Small intestine (tissue), 7 donors: ENCODE measurements at regions not wholly inside any gene's neighbourhood (a gene's known extent, or its start where the extent isn't known, plus 50 kb on each side); places are given as distances from the start of the nearest gene placed in this dataset.

ENCODE experiments used
- DNase-seq, 2 donors: peaks; one replicate each; pipeline versions ENCODE4 v3.0.0 to v3.0.0-alpha.2; 2013
- FAIRE-seq: peaks from 2 replicates; lab custom pipeline; 2012; peaks lifted over from hg19 to GRCh38; lab: Jason Lieb, UNC
- H3K27ac ChIP-seq, 3 donors: one replicate each; pipeline ENCODE4 v1.5.1; 2013; ENCODE audit warnings: low read length in 2 of 3, mild to moderate bottlenecking in 2 of 3, control low read depth in 1 of 3, inconsistent platforms in 1 of 3, low read depth in 1 of 3, moderate library complexity in 1 of 3
- H3K27me3 ChIP-seq, 3 donors: one replicate each; pipeline ENCODE4 v1.6.1; 2013; ENCODE audit warnings: low read length in 3 of 3, inconsistent platforms in 1 of 3; ENCODE audit not compliant: control insufficient read depth in 3 of 3, insufficient read depth in 3 of 3
- H3K36me3 ChIP-seq, 3 donors: one replicate each; pipeline ENCODE4 v1.6.1; 2013; ENCODE audit warnings: low read length in 3 of 3, inconsistent platforms in 1 of 3, low read depth in 1 of 3, mild to moderate bottlenecking in 1 of 3, moderate library complexity in 1 of 3; ENCODE audit not compliant: control insufficient read depth in 3 of 3, insufficient read depth in 2 of 3
- H3K4me1 ChIP-seq, 3 donors: one replicate each; pipeline ENCODE4 v1.6.1; 2013; ENCODE audit warnings: low read length in 2 of 3, inconsistent platforms in 1 of 3, low read depth in 1 of 3, mild to moderate bottlenecking in 1 of 3, moderate library complexity in 1 of 3; ENCODE audit not compliant: control insufficient read depth in 3 of 3, insufficient read depth in 2 of 3
- H3K4me3 ChIP-seq, 3 donors: one replicate each; pipeline ENCODE4 v1.5.1; 2013; ENCODE audit warnings: low read length in 3 of 3, control low read depth in 1 of 3, inconsistent platforms in 1 of 3, low read depth in 1 of 3, mild to moderate bottlenecking in 1 of 3, moderate library complexity in 1 of 3
- H3K9me3 ChIP-seq, 2 donors: one replicate each; pipeline ENCODE4 v1.6.1; 2013; ENCODE audit warnings: low read depth in 1 of 2, low read length in 1 of 2; ENCODE audit not compliant: control insufficient read depth in 2 of 2, insufficient read depth in 1 of 2
- WGBS, 3 donors: extraction: QIAGEN DNeasy Blood & Tissue Kit; methylation state at CpG; one replicate each; pipeline ENCODE4 v1.1.7; 2013; 5-methylcytosine and 5-hydroxymethylcytosine counted together
- donor health status: healthy with polysubstance abuse.
- donor health status: control.
- donor health status: control.
- donor health status: Bipolar disorder and iron deficiency.
- donor health status: healthy.

DNA sequence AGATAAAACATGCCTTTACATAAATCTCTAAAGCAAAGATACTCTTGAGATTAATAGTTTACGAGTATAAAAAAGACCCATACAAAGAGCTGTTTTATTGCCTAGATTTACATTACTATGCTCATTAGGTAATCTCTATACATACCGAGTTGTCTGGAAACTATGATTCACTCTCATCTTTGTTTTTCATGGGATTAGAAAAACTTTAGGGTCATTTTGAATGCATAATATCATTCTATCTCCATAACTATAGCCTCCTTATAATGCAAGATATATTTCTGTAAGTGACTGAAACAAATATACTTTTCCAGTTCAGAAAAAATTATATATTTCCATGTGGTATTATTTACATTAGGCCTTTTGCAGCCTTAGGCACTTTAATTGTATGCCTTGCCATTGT lies 1088.7 kb upstream of the ARRDC3 start:
- H3K4me1 ChIP-seq, result no peaks in the 10 kb centered on the region
- no peaks in the 10 kb centered on the region for H3K36me3 ChIP-seq
- H3K27me3 ChIP-seq, result no peaks in the 10 kb centered on the region
- H3K9me3 ChIP-seq, result peaks cover 0 to 7% of the 10 kb centered on the region in 2 donors
- DNase-seq, result no peak
- FAIRE-seq, result no peak
- H3K27ac ChIP-seq, result no peak overlapping the region
- H3K4me3 ChIP-seq, result no peak overlapping the region
- 56 to 74% (median 65%) methylated on average over 2 of the region's 2 CpGs for WGBS, 3 donors

DNA sequence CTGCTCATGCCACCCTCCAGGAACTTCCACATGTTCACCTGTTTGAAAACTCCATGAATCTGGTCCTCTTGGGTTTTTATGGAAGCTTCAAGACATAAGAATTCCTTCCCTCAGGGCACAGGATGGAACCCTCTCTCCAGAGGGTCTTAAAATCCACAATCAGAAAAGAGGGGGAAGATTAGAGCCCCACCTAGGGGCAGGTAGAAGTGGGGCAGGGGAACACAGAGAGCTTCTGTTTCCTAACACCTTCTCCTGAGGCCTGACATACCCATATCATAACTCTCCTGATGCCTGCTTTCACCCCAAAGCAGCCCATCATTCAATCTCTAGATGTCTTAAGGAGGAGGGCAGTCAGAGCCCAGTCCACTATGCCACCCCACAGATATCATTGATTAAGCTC lies 1087.7 kb upstream of the ARRDC3 start:
- no peak overlapping the region for H3K4me3 ChIP-seq
- no peaks in the 10 kb centered on the region for H3K4me1 ChIP-seq
- FAIRE-seq (no peak), DNase-seq (no peak)
- no peaks in the 10 kb centered on the region for H3K36me3 ChIP-seq
- no peaks in the 10 kb centered on the region for H3K27me3 ChIP-seq
- H3K9me3 ChIP-seq, result peaks cover 0 to 7% of the 10 kb centered on the region in 2 donors
- H3K27ac ChIP-seq, result no peak overlapping the region

DNA sequence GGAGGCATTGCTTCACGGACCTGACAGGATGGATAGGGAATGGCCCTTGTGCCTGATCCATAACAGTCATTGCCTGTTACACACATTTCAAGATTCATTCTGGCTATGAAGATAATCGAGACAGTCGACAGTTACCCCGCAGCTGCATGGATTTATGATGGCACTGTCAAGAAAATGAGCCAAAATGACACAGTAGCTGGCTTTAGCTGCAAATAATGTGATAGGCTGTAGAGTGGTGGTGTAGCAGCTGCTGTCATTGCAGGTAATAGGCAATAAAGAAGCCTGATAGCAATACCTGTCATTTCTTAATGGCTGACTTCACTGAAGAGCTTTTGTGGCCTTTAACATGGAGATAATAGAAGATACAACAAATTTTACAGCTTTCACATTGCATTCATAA lies 1085.2 kb upstream of the ARRDC3 start:
- no peak overlapping the region for H3K4me3 ChIP-seq
- H3K4me1 ChIP-seq, result no peaks in the 10 kb centered on the region
- H3K9me3 ChIP-seq, result no peaks in the 10 kb centered on the region
- DNase-seq, result no peak
- no peak for FAIRE-seq
- 48 to 63% (median 61%) methylated on average over 4 of the region's 4 CpGs for WGBS, 3 donors
- no peak overlapping the region for H3K27ac ChIP-seq
- H3K27me3 ChIP-seq, result no peaks in the 10 kb centered on the region
- no peaks in the 10 kb centered on the region for H3K36me3 ChIP-seq

DNA sequence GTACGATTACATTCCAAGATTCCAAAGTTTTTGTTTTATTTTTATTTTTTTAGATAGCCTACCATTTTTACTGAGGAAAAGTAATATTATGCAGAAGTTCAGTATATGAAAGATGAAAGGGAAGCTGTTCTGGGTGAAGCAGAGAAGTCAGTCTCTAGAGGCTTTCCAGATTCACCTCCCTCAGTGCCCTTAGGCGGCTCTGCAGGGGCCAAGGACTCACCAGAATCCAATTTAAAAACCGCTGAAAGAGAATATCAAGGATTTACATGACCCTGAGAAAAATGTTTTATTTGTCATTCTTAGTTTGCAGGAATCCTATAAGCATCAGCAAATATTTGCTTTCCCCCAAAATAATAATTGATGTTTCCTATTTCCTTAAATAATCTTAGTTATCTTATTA lies 1084.6 kb upstream of the ARRDC3 start:
- no peak for DNase-seq
- Histone ChIP-seq H3K27me3 (no peaks in the 10 kb centered on the region), H3K9me3 (no peaks in the 10 kb centered on the region), H3K27ac (no peak overlapping the region), H3K4me1 (no peaks in the 10 kb centered on the region), H3K36me3 (no peaks in the 10 kb centered on the region), H3K4me3 (no peak overlapping the region)
- WGBS, 3 donors, result 59 to 73% (median 68%) methylated on average over 3 of the region's 3 CpGs
- FAIRE-seq, result no peak

DNA sequence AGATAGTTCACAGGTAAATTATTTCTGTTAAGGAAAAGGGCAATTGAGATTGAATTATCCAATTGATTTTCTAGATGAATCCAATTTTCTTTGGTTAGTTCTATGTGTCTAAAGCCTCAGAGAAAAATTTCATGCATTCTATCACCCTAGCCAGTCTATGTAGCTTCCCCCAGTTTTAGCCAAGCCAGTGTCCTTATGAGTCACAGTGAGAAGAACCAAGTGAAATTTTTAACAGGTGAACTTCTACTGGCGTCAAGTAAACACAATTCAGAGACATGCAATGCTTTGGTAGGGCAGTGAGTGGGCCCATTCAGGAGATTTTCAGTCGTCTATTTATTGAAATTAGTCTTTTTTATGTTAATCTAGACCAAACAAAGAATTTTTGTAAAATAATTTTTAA lies 1077.4 kb upstream of the ARRDC3 start:
- WGBS, 3 donors, result 59 to 68% (median 59%) methylated on average over 2 of the region's 2 CpGs
- DNase-seq, result no peak
- no peak overlapping the region for H3K27ac ChIP-seq
- H3K4me1 ChIP-seq, result no peaks in the 10 kb centered on the region
- no peaks in the 10 kb centered on the region for H3K36me3 ChIP-seq
- FAIRE-seq, result no peak
- no peaks in the 10 kb centered on the region for H3K27me3 ChIP-seq
- H3K9me3 ChIP-seq, result no peaks in the 10 kb centered on the region
- H3K4me3 ChIP-seq, result no peak overlapping the region

DNA sequence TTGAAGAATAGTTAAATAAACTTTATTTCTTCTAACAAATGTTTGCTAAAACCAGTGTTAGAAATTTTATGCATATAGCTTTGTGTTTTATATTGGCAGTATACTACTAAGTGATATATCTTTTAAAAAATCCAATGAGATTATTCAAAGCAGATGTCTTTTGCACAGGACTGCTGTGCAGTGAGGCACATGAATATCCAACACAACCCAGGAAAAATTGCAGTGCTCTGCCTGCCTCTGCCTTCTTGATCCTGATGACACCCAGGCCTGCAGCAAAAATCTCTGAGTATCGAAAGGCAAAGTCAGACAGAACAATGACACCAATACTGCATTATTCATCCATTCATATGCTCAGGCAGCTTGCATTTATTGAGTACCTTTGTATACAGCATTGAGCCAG lies 1076.5 kb upstream of the ARRDC3 start:
- 79 to 90% (median 84%) methylated on average over 1 of the region's 1 CpG for WGBS, 3 donors
- Histone ChIP-seq H3K9me3 (no peaks in the 10 kb centered on the region), H3K4me3 (no peak overlapping the region), H3K27me3 (no peaks in the 10 kb centered on the region), H3K4me1 (no peaks in the 10 kb centered on the region), H3K27ac (no peak overlapping the region), H3K36me3 (no peaks in the 10 kb centered on the region)
- no peak for DNase-seq
- no peak for FAIRE-seq

DNA sequence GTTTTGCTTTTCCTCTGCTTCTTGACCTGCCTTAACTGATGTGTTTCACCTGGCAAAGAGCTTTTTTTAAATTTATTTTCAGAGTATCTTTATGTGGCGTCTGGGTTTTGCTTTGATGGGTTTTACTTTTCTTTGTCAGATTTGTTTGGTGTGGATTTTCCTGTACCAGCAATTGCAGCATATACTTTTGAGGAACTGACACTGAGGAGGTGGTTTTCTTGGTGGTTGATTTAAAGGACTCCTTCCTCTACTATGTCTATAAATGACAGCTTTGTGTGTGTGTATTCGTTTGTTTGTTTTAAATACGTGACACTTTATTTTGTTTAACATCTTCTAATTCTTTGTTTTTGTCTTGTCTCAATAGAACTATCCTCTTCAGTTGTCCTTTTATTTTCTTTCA lies 1071.9 kb upstream of the ARRDC3 start:
- DNase-seq (no peak), FAIRE-seq (no peak)
- no peaks in the 10 kb centered on the region for H3K9me3 ChIP-seq
- H3K36me3 ChIP-seq, result no peaks in the 10 kb centered on the region
- WGBS, 3 donors, result 60 to 68% (median 62%) methylated on average over 3 of the region's 3 CpGs
- H3K27me3 ChIP-seq, result no peaks in the 10 kb centered on the region
- no peaks in the 10 kb centered on the region for H3K4me1 ChIP-seq
- H3K4me3 ChIP-seq, result no peak overlapping the region
- H3K27ac ChIP-seq, result no peak overlapping the region

DNA sequence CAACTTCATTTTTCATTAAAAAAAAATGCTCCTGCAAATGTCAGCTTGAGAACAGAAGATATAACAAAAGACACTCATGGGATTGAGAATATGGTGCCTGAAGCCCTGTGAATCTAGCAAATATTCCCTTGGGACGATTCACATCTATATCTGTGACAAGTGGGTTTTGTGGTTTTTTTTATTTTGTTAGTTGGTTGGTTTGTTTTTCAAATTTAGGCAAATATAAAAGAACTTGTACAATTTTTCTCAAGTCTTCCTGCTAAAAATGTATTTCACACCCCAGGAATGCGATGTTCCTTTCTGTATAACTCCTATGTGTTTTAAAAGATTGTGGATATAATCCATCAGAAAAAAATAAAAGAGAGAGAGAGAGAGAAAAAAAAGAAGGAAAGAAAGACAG lies 1061.8 kb upstream of the ARRDC3 start:
- H3K4me1 ChIP-seq, result no peaks in the 10 kb centered on the region
- no peaks in the 10 kb centered on the region for H3K9me3 ChIP-seq
- 78 to 81% (median 78%) methylated on average over 2 of the region's 2 CpGs for WGBS, 3 donors
- H3K27ac ChIP-seq, result no peak overlapping the region
- FAIRE-seq (no peak), DNase-seq (no peak)
- no peaks in the 10 kb centered on the region for H3K36me3 ChIP-seq
- H3K4me3 ChIP-seq, result no peak overlapping the region
- no peaks in the 10 kb centered on the region for H3K27me3 ChIP-seq

DNA sequence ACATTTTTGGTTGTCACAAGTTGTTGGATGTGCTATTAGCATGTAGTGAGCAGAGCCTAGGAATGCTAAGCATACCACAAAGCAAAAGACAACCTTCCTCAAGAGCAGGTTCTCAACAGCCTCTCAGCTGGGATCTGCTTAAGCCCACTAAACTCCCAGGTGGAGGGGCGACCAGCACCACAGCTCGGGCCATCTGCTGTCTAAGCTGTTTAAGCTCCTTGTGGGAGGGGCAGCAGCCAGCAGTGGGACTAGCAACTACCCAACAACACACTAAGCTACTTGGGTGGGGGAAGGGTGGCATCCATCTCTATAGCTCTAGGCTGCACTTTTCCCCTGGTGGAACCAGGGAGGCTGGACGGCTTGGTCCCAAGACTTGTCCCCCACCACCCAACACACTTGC lies 1052.7 kb upstream of the ARRDC3 start:
- peaks cover 0 to 10% of the 10 kb centered on the region in 2 donors for H3K9me3 ChIP-seq
- H3K27ac ChIP-seq, result no peak overlapping the region
- no peaks in the 10 kb centered on the region for H3K4me1 ChIP-seq
- no peaks in the 10 kb centered on the region for H3K36me3 ChIP-seq
- no peak for DNase-seq
- 81 to 88% (median 83%) methylated on average over 3 of the region's 3 CpGs for WGBS, 3 donors
- no peak overlapping the region for H3K4me3 ChIP-seq
- H3K27me3 ChIP-seq, result no peaks in the 10 kb centered on the region
- FAIRE-seq, result no peak
